WERI-Rb-1 (cell line): ENCODE measurements at regions not wholly inside any gene's neighbourhood (a gene's known extent, or its start where the extent isn't known, plus 50 kb on each side); places are given as distances from the start of the nearest gene placed in this dataset.
"Not testable (repeated sequence)": the region's sequence is repeated elsewhere in the genome, so short reads cannot be mapped to it uniquely, and the experiment has no call there.

Experiments used
- DNase-seq: peaks from one replicate; pipeline ENCODE4 v3.0.0-alpha.2; 2020
- H3K27ac ChIP-seq: fragments of 250-450 bp; sonication (Bioruptor Pico); 2 replicates; pipeline ENCODE4 v1.5.1; 2020; ENCODE audit warnings: mild to moderate bottlenecking, moderate library complexity
- H3K27me3 ChIP-seq: fragments of 250-450 bp; sonication (Bioruptor Pico); 2 replicates; pipeline ENCODE4 v1.5.1; 2021; ENCODE audit warnings: mild to moderate bottlenecking, low read depth, moderate library complexity; ENCODE audit not compliant: insufficient read depth, severe bottlenecking
- H3K36me3 ChIP-seq: fragments of 250-450 bp; sonication (Bioruptor Pico); 2 replicates; pipeline ENCODE4 v1.5.1; 2020; ENCODE audit warnings: mild to moderate bottlenecking, moderate library complexity
- H3K4me3 ChIP-seq: 2 replicates; pipeline ENCODE4 v1.5.1; 2011; ENCODE audit warnings: low read depth, mild to moderate bottlenecking, control low read depth, low read length
- H3K9me3 ChIP-seq: fragments of 250-450 bp; sonication (Bioruptor Pico); 2 replicates; pipeline ENCODE4 v1.5.1; 2021; ENCODE audit warnings: mild to moderate bottlenecking, moderate library complexity; ENCODE audit not compliant: severe bottlenecking
- TF ChIP-seq, protein P1 (sequence below): IDR thresholded peaks from 2 replicates; pipeline ENCODE4 v1.5.1; 2011; ENCODE audit warnings: low read depth, mild to moderate bottlenecking, control low read depth, inconsistent platforms, low read length

DNA sequence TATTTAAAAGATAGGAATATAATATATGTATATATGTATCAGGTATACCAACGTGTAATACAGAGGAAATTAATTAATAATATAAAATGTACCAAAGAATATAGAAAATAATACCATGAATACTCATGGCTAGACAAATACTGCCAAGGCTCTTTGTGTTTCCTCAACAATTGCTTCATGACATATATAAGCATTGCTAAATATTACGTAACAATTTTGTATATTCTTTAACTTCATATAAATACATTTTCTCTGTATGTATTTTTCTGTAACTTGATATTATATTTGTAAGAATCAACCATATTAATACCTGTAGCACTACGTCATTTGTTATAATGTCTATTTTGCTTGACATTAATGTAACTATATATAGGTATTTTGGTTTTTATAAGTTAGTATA lies 104.0 kb downstream of the CEP44 start:
- no peak overlapping the region for H3K4me3 ChIP-seq
- no peaks in the 10 kb centered on the region for H3K36me3 ChIP-seq
- no peaks in the 10 kb centered on the region for H3K9me3 ChIP-seq
- H3K27ac ChIP-seq: no peak overlapping the region
- TF ChIP-seq, protein P1, sequence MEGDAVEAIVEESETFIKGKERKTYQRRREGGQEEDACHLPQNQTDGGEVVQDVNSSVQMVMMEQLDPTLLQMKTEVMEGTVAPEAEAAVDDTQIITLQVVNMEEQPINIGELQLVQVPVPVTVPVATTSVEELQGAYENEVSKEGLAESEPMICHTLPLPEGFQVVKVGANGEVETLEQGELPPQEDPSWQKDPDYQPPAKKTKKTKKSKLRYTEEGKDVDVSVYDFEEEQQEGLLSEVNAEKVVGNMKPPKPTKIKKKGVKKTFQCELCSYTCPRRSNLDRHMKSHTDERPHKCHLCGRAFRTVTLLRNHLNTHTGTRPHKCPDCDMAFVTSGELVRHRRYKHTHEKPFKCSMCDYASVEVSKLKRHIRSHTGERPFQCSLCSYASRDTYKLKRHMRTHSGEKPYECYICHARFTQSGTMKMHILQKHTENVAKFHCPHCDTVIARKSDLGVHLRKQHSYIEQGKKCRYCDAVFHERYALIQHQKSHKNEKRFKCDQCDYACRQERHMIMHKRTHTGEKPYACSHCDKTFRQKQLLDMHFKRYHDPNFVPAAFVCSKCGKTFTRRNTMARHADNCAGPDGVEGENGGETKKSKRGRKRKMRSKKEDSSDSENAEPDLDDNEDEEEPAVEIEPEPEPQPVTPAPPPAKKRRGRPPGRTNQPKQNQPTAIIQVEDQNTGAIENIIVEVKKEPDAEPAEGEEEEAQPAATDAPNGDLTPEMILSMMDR: no peak
- no peaks in the 10 kb centered on the region for H3K27me3 ChIP-seq
- DNase-seq: no peak

DNA sequence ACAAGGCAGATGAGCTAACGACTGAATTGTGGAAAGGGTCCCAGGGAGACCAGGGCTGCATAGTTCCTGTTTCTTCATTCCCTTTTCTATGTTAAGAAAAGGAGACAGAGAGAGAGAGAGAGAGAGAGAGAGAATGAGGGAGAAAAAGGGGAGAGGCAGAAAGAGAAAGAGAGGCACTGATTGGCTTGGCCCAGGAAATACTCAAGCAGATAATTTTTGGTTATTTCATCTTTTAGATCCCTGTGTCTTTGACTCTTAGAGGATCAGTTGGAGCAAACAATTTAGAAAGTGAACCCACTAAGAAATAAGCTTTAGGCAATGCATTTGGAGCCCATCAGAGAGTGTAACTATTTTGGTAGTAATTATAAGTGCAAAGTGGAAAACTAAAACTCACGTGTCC lies 103.4 kb downstream of the CEP44 start:
- TF ChIP-seq, protein P1: no peak
- Histone ChIP-seq H3K36me3 (no peaks in the 10 kb centered on the region), H3K27ac (no peak overlapping the region), H3K27me3 (no peaks in the 10 kb centered on the region), H3K4me3 (no peak overlapping the region), H3K9me3 (no peaks in the 10 kb centered on the region)
- no peak for DNase-seq

DNA sequence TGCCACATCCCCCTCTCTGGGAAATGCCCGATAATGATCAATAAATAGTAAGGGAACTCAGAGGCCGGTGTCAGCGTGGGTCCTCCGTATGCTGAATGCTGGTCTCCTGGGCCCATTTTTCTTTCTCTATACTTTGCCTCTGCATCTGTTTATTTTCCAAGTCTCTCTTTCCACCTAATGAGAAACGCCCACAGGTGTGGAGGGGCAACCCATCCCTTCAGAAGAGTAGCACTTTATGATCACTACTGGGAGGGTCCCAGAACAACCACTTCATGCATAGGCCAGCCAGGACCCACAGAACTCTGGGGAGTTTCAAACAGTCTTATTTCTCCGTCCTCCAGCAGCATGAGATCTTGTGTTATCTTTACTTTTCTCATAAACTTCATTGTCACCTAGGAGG lies 100.1 kb downstream of the CEP44 start:
- no peak for DNase-seq
- TF ChIP-seq, protein P1: no peak
- Histone ChIP-seq H3K27ac (no peak overlapping the region), H3K27me3 (no peaks in the 10 kb centered on the region), H3K36me3 (no peaks in the 10 kb centered on the region), H3K9me3 (no peaks in the 10 kb centered on the region), H3K4me3 (no peak overlapping the region)

DNA sequence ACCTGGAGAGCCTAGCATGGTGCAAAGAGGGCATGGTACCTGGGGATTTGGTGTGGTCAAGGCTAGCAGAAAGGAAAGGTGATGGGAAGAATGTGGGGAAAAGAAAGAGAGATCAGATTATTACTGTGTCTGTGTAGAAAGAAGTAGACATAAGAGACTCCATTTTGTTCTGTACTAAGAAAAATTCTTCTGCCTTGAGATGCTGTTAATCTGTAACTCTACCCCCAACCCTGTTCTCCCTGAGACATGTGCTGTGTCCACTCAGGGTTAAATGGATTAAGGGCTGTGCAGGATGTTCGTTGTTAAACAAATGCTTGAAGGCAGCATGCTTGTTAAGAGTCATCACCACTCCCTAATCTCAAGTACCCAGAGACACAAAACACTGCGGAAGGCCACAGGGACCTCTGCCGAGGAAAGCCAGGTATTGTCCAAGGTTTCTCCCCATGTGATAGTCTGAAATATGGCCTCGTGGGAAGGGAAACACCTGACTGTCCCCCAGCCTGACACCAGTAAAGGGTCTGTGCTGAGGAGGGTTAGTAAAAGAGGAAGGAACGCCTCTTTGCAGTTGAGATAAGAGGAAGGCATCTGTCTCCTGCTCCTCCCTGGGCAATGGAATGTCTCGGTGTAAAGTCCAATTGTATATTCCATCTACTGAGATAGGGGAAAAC lies 99.4 kb downstream of the CEP44 start:
- H3K27ac ChIP-seq, H3K4me3 ChIP-seq, H3K36me3 ChIP-seq, H3K9me3 ChIP-seq, H3K27me3 ChIP-seq: not testable (repeated sequence)
- peak; percentile 68 for DNase-seq
- TF ChIP-seq, protein P1: peak; percentile 7; the same call in 1 of the 2 replicates
